Mammary epithelial cell (primary cell): ENCODE measurements at regions not wholly inside any gene's neighbourhood (a gene's known extent, or its start where the extent isn't known, plus 50 kb on each side); places are given as distances from the start of the nearest gene placed in this dataset.

ENCODE experiments used
- CTCF ChIP-seq, 2 donors: IDR thresholded peaks in 1 of 2; conservative IDR thresholded peaks in 1 of 2; 2 replicates each; pipeline ENCODE4 v1.5.1; 2011 to 2012; ENCODE audit warnings: inconsistent platforms in 2 of 2, low read length in 2 of 2, mild to moderate bottlenecking in 2 of 2, control low read depth in 1 of 2, low read depth in 1 of 2; ENCODE audit not compliant: insufficient read depth in 1 of 2; ENCODE audit errors: extremely low read depth in 1 of 2
- EZH2 ChIP-seq: IDR thresholded peaks from 2 replicates; pipeline ENCODE4 v1.6.1; 2012; ENCODE audit warnings: low read length, inconsistent platforms, borderline replicate concordance

GRCh38 chr5:84783003-84783402 lies 398.3 kb upstream of the EDIL3 start:
- TF ChIP-seq CTCF (conservative IDR thresholded peaks at IDR 0.05 in 1 of 2, IDR thresholded peaks at IDR 0.05 in 1 of 2; ENCODE audit: extremely low read depth in 1 of 2, insufficient read depth in 1 of 2, low read depth in 1 of 2, low read length in 2 of 2) (no peak), EZH2 (no peak)
